ENCODE measurements at regions not wholly inside any gene's neighbourhood (a gene's known extent, or its start where the extent isn't known, plus 50 kb on each side); places are given as distances from the start of the nearest gene placed in this dataset.

GRCh38 chr14:100675699-100676684, 50.7 kb upstream of the DLK1 start:
- intact Hi-C loops (cut with DNase I) = no loop called here
- peaks cover 0 to 4% (median 0%) of the 10 kb centered on the region in 4 donors for H3K27me3 ChIP-seq
- H3K9me3 ChIP-seq = no peaks in the 10 kb centered on the region
- FAIRE-seq (no peak), ATAC-seq (no peak), DNase-seq (no peak)
- 52 to 57% methylated on average over 20 of the region's 20 CpGs for WGBS, 2 donors
- no peaks in the 10 kb centered on the region for H3K36me3 ChIP-seq
- peaks cover 0 to 9% (median 0%) of the 10 kb centered on the region in 3 donors for H3K4me1 ChIP-seq
- H3K4me3 ChIP-seq = no peak overlapping the region
- no peak overlapping the region for H3K27ac ChIP-seq
- no peak for TF ChIP-seq CTCF (IDR thresholded peaks at IDR 0.05)

Data from pancreas (tissue), 10 donors.